ENCODE measurements at regions not wholly inside any gene's neighbourhood (a gene's known extent, or its start where the extent isn't known, plus 50 kb on each side); places are given as distances from the start of the nearest gene placed in this dataset.

DNA sequence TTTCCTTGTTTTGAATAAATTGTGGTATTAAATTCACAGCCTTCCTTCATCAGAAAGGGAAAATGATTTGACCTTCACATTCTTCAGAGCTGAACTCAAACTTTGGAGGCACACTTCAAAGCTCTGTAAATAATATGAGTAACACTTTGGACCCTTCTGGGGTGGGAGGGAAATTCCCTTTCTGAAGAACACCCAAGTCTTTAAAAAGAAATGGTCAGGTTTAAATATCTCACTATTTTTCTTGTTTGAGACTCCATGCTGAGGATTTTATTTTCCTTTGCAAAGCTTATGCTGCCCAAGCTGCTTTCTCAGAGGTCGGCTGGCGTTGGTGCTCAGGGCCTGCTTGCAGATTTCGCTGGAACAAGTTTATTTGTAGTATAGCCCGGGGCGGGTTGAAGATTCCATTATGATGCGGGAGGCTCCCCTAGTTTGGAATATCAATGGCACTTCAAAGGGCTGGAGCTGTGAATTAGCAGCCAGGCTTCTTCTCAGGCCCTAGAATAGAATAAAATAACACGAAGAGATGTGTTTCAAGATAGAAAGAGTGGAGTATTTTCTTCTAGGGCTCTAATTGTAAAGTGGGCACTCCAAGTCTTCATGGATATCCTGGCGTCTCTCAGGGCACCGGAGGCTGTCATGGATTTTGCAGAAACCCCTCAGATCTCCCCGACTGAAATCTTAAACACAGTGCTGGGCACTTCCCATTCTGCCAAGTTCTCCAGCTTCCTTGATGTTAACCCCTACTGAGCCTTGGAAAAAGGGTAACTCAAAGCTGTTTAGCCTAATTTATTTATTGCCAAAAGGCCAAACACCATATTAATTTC lies 315.6 kb downstream of the GPAT3 start:
- no peaks in the 10 kb centered on the region for H3K36me3 ChIP-seq
- no peak overlapping the region for H3K4me3 ChIP-seq
- H3K27me3 ChIP-seq = no peaks in the 10 kb centered on the region
- DNase-seq (ENCODE audit: low spot score in 2 of 2) = no peak
- H3K27ac ChIP-seq = no peak overlapping the region
- H3K9me3 ChIP-seq = no peaks in the 10 kb centered on the region
- H3K4me1 ChIP-seq = peaks cover 0 to 6% (median 0%) of the 10 kb centered on the region in 4 donors
- TF ChIP-seq, protein P1, sequence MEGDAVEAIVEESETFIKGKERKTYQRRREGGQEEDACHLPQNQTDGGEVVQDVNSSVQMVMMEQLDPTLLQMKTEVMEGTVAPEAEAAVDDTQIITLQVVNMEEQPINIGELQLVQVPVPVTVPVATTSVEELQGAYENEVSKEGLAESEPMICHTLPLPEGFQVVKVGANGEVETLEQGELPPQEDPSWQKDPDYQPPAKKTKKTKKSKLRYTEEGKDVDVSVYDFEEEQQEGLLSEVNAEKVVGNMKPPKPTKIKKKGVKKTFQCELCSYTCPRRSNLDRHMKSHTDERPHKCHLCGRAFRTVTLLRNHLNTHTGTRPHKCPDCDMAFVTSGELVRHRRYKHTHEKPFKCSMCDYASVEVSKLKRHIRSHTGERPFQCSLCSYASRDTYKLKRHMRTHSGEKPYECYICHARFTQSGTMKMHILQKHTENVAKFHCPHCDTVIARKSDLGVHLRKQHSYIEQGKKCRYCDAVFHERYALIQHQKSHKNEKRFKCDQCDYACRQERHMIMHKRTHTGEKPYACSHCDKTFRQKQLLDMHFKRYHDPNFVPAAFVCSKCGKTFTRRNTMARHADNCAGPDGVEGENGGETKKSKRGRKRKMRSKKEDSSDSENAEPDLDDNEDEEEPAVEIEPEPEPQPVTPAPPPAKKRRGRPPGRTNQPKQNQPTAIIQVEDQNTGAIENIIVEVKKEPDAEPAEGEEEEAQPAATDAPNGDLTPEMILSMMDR (IDR thresholded peaks at IDR 0.05) = no peak
- TF ChIP-seq EP300 (IDR thresholded peaks at IDR 0.05) (no peak), POLR2A (IDR thresholded peaks at IDR 0.05) (no peak)
- WGBS, 2 donors = 28 to 31% methylated on average over 10 of the region's 10 CpGs

DNA sequence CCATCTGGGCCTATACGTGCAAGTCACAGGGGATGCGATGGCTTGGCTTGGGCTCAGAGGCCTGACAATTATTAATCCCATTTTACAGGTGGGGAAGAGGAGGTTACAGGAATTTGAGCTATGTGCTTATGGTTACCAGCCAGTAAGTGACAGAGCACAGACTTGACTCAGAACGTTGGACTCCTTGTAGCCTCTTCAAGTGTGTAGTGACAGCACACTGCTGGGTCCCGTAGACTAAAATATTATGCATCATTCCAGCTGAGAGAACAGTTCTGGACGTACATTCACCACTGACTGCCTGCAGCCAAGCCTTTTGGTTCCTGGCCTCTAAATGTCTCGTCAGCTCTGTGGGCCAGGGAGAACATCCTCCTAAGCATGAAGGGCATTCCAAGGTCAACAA lies 314.5 kb downstream of the GPAT3 start:
- H3K36me3 ChIP-seq = no peaks in the 10 kb centered on the region
- H3K27ac ChIP-seq = no peak overlapping the region
- no peak for DNase-seq (ENCODE audit: low spot score in 2 of 2)
- H3K9me3 ChIP-seq = no peaks in the 10 kb centered on the region
- 55 to 68% methylated on average over 5 to 6 of the region's 6 CpGs for WGBS, 2 donors
- H3K4me3 ChIP-seq = no peak overlapping the region
- H3K27me3 ChIP-seq = no peaks in the 10 kb centered on the region
- TF ChIP-seq, protein P1 (IDR thresholded peaks at IDR 0.05) = no peak
- no peak for TF ChIP-seq POLR2A (IDR thresholded peaks at IDR 0.05)
- peaks cover 0 to 6% (median 0%) of the 10 kb centered on the region in 4 donors for H3K4me1 ChIP-seq

DNA sequence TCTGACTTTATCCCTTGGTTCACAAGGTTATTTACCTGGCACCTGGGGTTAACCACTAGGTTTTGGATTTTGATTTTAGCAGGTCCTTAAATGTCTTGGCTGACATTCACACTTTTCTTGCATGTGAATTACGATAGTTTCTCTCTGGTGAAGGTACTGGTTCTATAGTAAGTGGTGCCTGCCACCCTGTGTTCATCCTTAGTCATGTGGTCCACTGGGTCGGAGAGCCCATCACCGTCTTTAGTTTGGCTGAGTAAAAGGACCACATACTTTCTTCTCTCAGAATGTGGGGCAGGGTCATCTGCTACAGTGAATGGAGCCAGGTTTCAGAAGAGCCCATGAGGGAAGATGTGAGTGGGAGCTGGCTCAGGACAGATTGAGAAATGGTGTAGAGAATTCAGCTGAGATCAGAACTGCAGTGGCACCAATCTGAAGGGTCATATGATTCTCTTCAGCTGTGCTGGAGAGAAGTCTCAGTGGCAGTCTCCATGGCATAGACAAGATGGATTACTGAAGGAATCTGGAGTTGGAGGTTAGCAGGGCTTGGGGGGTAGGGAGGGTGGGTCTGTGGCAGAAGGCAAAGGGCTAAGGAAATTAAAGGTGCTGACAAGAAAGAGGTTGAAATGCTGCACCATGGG lies 310.4 kb downstream of the GPAT3 start:
- Histone ChIP-seq H3K4me3 (no peak overlapping the region), H3K4me1 (peaks cover 0 to 6% (median 0%) of the 10 kb centered on the region in 4 donors), H3K36me3 (no peaks in the 10 kb centered on the region), H3K27ac (no peak overlapping the region), H3K9me3 (no peaks in the 10 kb centered on the region), H3K27me3 (no peaks in the 10 kb centered on the region)
- DNase-seq (ENCODE audit: low spot score in 2 of 2) = no peak
- no peak for TF ChIP-seq POLR2A (IDR thresholded peaks at IDR 0.05)
- TF ChIP-seq, protein P1 (IDR thresholded peaks at IDR 0.05) = no peak
- TF ChIP-seq EP300 (IDR thresholded peaks at IDR 0.05) = no peak
- 75 to 80% methylated on average over 3 of the region's 3 CpGs for WGBS, 2 donors

DNA sequence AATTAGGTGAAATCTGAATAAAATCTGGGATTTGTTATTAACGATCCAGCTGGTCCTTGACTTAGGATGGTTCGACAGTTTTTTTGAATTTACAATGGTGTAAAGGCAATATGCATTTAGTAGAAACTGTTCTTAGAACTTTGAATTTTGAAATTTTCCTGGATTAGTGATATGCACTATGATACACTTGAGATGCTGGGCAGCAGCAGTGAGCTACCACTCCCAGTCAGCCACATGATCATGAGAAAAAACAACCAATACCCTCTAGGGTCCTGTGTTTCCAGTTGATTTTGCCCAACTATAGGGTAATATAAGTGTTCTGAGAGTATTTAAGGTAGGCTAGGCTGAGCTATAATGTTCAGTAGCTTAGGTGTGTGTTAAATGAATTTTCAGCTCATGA lies 303.7 kb downstream of the GPAT3 start:
- H3K27me3 ChIP-seq = no peaks in the 10 kb centered on the region
- no peak overlapping the region for H3K4me3 ChIP-seq
- TF ChIP-seq EP300 (IDR thresholded peaks at IDR 0.05) = no peak
- TF ChIP-seq, protein P1 (IDR thresholded peaks at IDR 0.05) = no peak
- no peak for TF ChIP-seq POLR2A (IDR thresholded peaks at IDR 0.05)
- WGBS, 2 donors = 90 to 91% methylated on average over 2 of the region's 2 CpGs
- no peaks in the 10 kb centered on the region for H3K36me3 ChIP-seq
- no peaks in the 10 kb centered on the region for H3K9me3 ChIP-seq
- no peak overlapping the region for H3K27ac ChIP-seq
- no peak for DNase-seq (ENCODE audit: low spot score in 2 of 2)
- no peaks in the 10 kb centered on the region for H3K4me1 ChIP-seq

DNA sequence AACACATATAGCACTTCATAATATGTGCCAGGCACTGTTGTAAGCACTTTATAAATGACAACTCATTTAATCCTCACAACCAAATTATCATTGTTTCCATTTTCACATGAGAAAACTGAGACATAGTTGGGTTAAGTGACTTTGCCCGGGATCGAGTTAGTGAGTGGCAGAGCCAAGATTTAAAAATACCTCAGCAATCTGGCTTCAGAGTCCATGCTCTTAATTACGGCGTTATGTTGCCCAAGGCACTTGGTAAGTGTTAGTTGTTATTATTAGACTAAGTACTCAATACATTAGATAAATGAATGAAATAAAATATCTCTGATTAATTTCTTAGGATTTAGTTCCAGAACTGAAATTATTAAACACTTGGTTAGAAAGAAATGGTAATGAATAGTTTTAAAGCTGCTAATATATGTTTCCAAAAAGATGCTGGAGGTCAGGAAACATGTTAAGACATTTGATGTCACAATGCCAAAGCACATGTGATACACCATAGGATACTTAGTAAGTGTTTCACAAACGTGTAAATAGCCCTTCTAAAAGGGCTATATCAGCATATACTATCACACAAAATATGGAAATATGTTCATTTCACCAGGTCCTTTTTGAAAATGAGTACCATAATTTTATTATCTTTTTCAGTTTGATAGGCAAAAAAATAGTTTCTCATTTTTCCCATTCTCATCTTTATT lies 301.9 kb downstream of the GPAT3 start:
- WGBS, 2 donors = 71 to 74% methylated on average over 5 of the region's 5 CpGs
- Histone ChIP-seq H3K27ac (no peak overlapping the region), H3K9me3 (no peaks in the 10 kb centered on the region), H3K36me3 (no peaks in the 10 kb centered on the region), H3K4me3 (no peak overlapping the region), H3K4me1 (no peaks in the 10 kb centered on the region), H3K27me3 (no peaks in the 10 kb centered on the region)
- no peak for DNase-seq (ENCODE audit: low spot score in 2 of 2)
- TF ChIP-seq POLR2A (IDR thresholded peaks at IDR 0.05) (no peak), EP300 (IDR thresholded peaks at IDR 0.05) (no peak)
- TF ChIP-seq, protein P1 (IDR thresholded peaks at IDR 0.05) = no peak

All from tibial nerve (tissue), 4 donors.